IMR-90 (cell line): ENCODE measurements at regions not wholly inside any gene's neighbourhood (a gene's known extent, or its start where the extent isn't known, plus 50 kb on each side); places are given as distances from the start of the nearest gene placed in this dataset.

Experiments
- ATAC-seq: fragments of 200-7000 bp; cut with Tn5 transposase; 2 replicates; pipeline ENCODE4 v1.9.1; 2020; ENCODE audit warnings: low read depth, mild to moderate bottlenecking, moderate library complexity
- BruUV-seq: library from RNA; stranded (reverse); fragments of 400-500 nt; replicated peaks from 2 replicates; lab custom pipeline; 2021; lab: Mats Ljungman, UMichigan
- CTCF ChIA-PET: fragments of 300-600 bp; formaldehyde crosslinking; extraction: SDS; loops from one replicate; lab custom pipeline; 2021; ENCODE audit warnings: antibody characterized with exemption; lab: Yijun Ruan, JAX
- POLR2A ChIA-PET: fragments of 300-600 bp; sonication (Branson Sonifier 250); formaldehyde crosslinking; loops from one replicate; lab custom pipeline; 2022; ENCODE audit warnings: antibody characterized with exemption; ENCODE audit not compliant: unreplicated experiment; lab: Charles Lee
- DNase-seq: peaks from one replicate; pipeline ENCODE4 v3.0.0; 2013
- H2AFZ ChIP-seq: replicated peaks from 2 replicates; pipeline ENCODE3; 2013; ENCODE audit warnings: low read length, mild to moderate bottlenecking; ENCODE audit not compliant: poor library complexity
- H2AK5ac ChIP-seq: 2 replicates; pipeline ENCODE4 v1.6.1; 2013; ENCODE audit warnings: low read depth, low read length, inconsistent platforms
- H2AK9ac ChIP-seq: replicated peaks from 2 replicates; pipeline ENCODE3; 2013; ENCODE audit warnings: mild to moderate bottlenecking, low read depth, low read length, moderate library complexity; ENCODE audit not compliant: poor library complexity
- H2BK120ac ChIP-seq: 2 replicates; pipeline ENCODE4 v1.6.1; 2013; ENCODE audit warnings: low read depth, low read length, inconsistent platforms
- H2BK15ac ChIP-seq: 3 replicates; pipeline ENCODE4 v1.6.1; 2013; ENCODE audit warnings: low read depth, low read length, inconsistent platforms
- H2BK20ac ChIP-seq: 2 replicates; pipeline ENCODE4 v1.6.1; 2013; ENCODE audit warnings: low read depth, mild to moderate bottlenecking, inconsistent platforms, low read length, moderate library complexity
- H2BK5ac ChIP-seq: 2 replicates; pipeline ENCODE4 v1.6.1; 2013; ENCODE audit warnings: mild to moderate bottlenecking, low read depth, low read length, inconsistent platforms; ENCODE audit not compliant: poor library complexity, severe bottlenecking
- H3K14ac ChIP-seq: replicated peaks from 2 replicates; pipeline ENCODE4 v1.6.1; 2013; ENCODE audit warnings: low read depth, low read length, inconsistent platforms
- H3K18ac ChIP-seq: 2 replicates; pipeline ENCODE4 v1.6.1; 2013; ENCODE audit warnings: low read depth, low read length, control low read depth
- H3K23ac ChIP-seq: 2 replicates; pipeline ENCODE4 v1.6.1; 2013; ENCODE audit warnings: low read depth, low read length, inconsistent platforms
- H3K27ac ChIP-seq: 2 replicates; pipeline ENCODE4 v1.5.1; 2013; ENCODE audit warnings: mild to moderate bottlenecking, control low read depth, low read length; ENCODE audit not compliant: insufficient read depth
- H3K27me3 ChIP-seq: 2 replicates; pipeline ENCODE4 v1.6.1; 2013; ENCODE audit warnings: low read length; ENCODE audit not compliant: control insufficient read depth, insufficient read depth
- H3K36me3 ChIP-seq: 2 replicates; pipeline ENCODE4 v1.6.1; 2013; ENCODE audit warnings: low read length, mixed read lengths; ENCODE audit not compliant: control insufficient read depth, insufficient read depth
- H3K4ac ChIP-seq: 2 replicates; pipeline ENCODE4 v1.6.1; 2013; ENCODE audit warnings: low read depth, low read length, inconsistent platforms
- H3K4me1 ChIP-seq: 2 replicates; pipeline ENCODE4 v1.6.1; 2013; ENCODE audit warnings: low read length, mixed read lengths; ENCODE audit not compliant: control insufficient read depth, insufficient read depth
- H3K4me2 ChIP-seq: 2 replicates; pipeline ENCODE4 v1.6.1; 2013; ENCODE audit warnings: low read depth, mild to moderate bottlenecking, control low read depth, low read length, moderate library complexity
- H3K4me3 ChIP-seq: 2 replicates; pipeline ENCODE4 v1.5.1; 2013; ENCODE audit warnings: low read depth, mild to moderate bottlenecking, control low read depth, low read length, moderate library complexity; ENCODE audit not compliant: insufficient read depth
- H3K56ac ChIP-seq: 2 replicates; pipeline ENCODE4 v1.6.1; 2013; ENCODE audit warnings: low read length, inconsistent platforms; ENCODE audit not compliant: insufficient read depth; ENCODE audit errors: extremely low read depth
- H3K79me1 ChIP-seq, 2 experiments: 2 replicates each; pipeline ENCODE4 v1.6.1; 2013; ENCODE audit warnings: low read length in 2 of 2, inconsistent platforms in 1 of 2, low read depth in 1 of 2
- H3K9ac ChIP-seq: 2 replicates; pipeline ENCODE4 v1.6.1; 2013; ENCODE audit warnings: low read depth, low read length, control low read depth
- H3K9me1 ChIP-seq: 2 replicates; pipeline ENCODE4 v1.6.1; 2013; ENCODE audit warnings: low read length, inconsistent platforms; ENCODE audit not compliant: insufficient read depth
- H3K9me3 ChIP-seq: 2 replicates; pipeline ENCODE4 v1.6.1; 2013; ENCODE audit warnings: low read length; ENCODE audit not compliant: control insufficient read depth, insufficient read depth
- H4K20me1 ChIP-seq: 2 replicates; pipeline ENCODE4 v1.6.1; 2013; ENCODE audit warnings: low read length, inconsistent platforms; ENCODE audit not compliant: insufficient read depth
- H4K5ac ChIP-seq: 2 replicates; pipeline ENCODE4 v1.6.1; 2013; ENCODE audit warnings: mild to moderate bottlenecking, low read depth, low read length, control low read depth
- H4K8ac ChIP-seq, 2 experiments: 2 replicates each; pipeline ENCODE4 v1.6.1; 2013; ENCODE audit warnings: low read depth in 2 of 2, low read length in 2 of 2, control low read depth in 1 of 2, inconsistent platforms in 1 of 2
- H4K91ac ChIP-seq: 2 replicates; pipeline ENCODE4 v1.6.1; 2013; ENCODE audit warnings: low read depth, low read length, inconsistent platforms; ENCODE audit not compliant: insufficient read depth
- MAFK ChIP-seq: IDR thresholded peaks from 2 replicates; pipeline ENCODE4 v1.6.1; 2012; ENCODE audit warnings: low read depth, low read length, improper control_type of control experiment
- SMC3 ChIP-seq: fragments of 150-350 bp; IDR thresholded peaks from 2 replicates; pipeline ENCODE4 v1.6.1; 2016; ENCODE audit warnings: low read depth, mild to moderate bottlenecking, antibody characterized with exemption, low read length, moderate library complexity
- WGBS, 2 experiments: methylation state at CpG; one replicate each; pipeline versions ENCODE4 v1.1.5 to v1.1.7; 2013; ENCODE audit warnings: missing lambda C conversion rate in 2 of 2; ENCODE audit not compliant: insufficient read length in 1 of 2; ENCODE audit errors: extremely low coverage in 2 of 2; 5-methylcytosine and 5-hydroxymethylcytosine counted together
- dilution Hi-C: fragments of 300-500 bp; cut with HindIII; formaldehyde crosslinking; loops from one replicate; pipeline ENCODE4 v1.14.3; 2018; ENCODE audit warnings: low sequenced_read_pairs; ENCODE audit not compliant: unreplicated experiment
- in situ Hi-C: fragments of 300-500 bp; cut with MboI; formaldehyde crosslinking; loops from 3 replicates; pipeline ENCODE4 v1.14.3; 2019; ENCODE audit warnings: low sequenced_read_pairs, inconsistent platforms, mixed read lengths
- intact Hi-C: fragments of 100-400 bp; cut with micrococcal nuclease; formaldehyde crosslinking; loops from 2 replicates; pipeline ENCODE4 v1.10.0; 2022

GRCh38 chr12:87597114-87597513 lies 432.1 kb downstream of the C12orf50 start:
- Histone ChIP-seq H4K91ac (no peak overlapping the region), H2BK20ac (no peak overlapping the region), H3K4me3 (no peak overlapping the region), H3K14ac (no peak overlapping the region), H3K9me3 (no peaks in the 10 kb centered on the region), H2BK15ac (no peak overlapping the region), H3K9me1 (no peaks in the 10 kb centered on the region), H3K23ac (no peak overlapping the region), H3K4ac (no peak overlapping the region), H2BK120ac (no peak overlapping the region), H3K4me2 (no peak overlapping the region), H3K36me3 (no peaks in the 10 kb centered on the region), H2AK5ac (no peak overlapping the region), H3K27me3 (no peaks in the 10 kb centered on the region), H2BK5ac (no peak overlapping the region), H2AFZ (no peak overlapping the region), H3K79me1 (no peaks in the 10 kb centered on the region), H4K20me1 (no peaks in the 10 kb centered on the region), H3K18ac (no peak overlapping the region), H3K27ac (no peak overlapping the region), H4K5ac (no peak overlapping the region), H2AK9ac (no peak overlapping the region), H3K4me1 (no peaks in the 10 kb centered on the region), H4K8ac (no peak overlapping the region), H3K56ac (no peak overlapping the region), H3K9ac (no peak overlapping the region)
- no CpG with 5 or more reads among the region's 3 CpGs for WGBS, 2 experiments
- no peak for ATAC-seq
- CTCF ChIA-PET = no interaction called here
- intact Hi-C loops (no loop called here), in situ Hi-C loops (no loop called here), dilution Hi-C loops (no loop called here)
- 0 out of 2 replicates have a peak, but pooled peaks have one; percentile 14 for TF ChIP-seq MAFK
- no peak for TF ChIP-seq SMC3
- DNase-seq = no peak
- no TSS peak for BruUV-seq
- POLR2A ChIA-PET = no interaction called here
